SH-SY5Y (cell line): ENCODE measurements at regions not wholly inside any gene's neighbourhood (a gene's known extent, or its start where the extent isn't known, plus 50 kb on each side); places are given as distances from the start of the nearest gene placed in this dataset.

ENCODE experiments used
- GATA2 ChIP-seq: IDR thresholded peaks from 2 replicates; pipeline ENCODE4 v1.6.1; 2011; ENCODE audit warnings: mild to moderate bottlenecking, low read depth, low read length
- GATA3 ChIP-seq: IDR thresholded peaks from 2 replicates; pipeline ENCODE4 v1.6.1; 2011; ENCODE audit warnings: low read depth, mild to moderate bottlenecking, low read length, moderate library complexity

DNA sequence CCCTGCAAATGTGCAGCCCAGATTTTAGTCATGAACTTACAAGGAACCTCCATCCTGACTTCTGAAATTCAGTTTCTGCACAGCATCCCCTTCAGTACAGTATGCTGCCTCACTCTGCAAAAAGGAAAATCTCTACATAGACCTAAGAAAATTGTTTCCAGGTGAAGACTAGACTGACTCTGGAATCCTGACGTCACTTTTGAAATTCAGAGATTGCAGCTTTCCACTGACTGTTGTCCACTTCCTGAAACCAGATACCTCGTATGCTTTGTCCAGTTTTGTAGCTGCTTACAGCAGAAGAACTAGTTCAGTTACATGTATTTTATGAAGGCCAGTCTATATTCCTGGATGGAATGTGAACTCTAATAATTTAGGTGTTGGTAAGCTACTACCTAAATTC is 629.3 kb upstream of the ST8SIA4 start:
- no peak for TF ChIP-seq GATA3
- no peak for TF ChIP-seq GATA2
